K562 (cell line): ENCODE measurements at regions not wholly inside any gene's neighbourhood (a gene's known extent, or its start where the extent isn't known, plus 50 kb on each side); places are given as distances from the start of the nearest gene placed in this dataset.

Experiments
- ATAC-seq: fragments of 200-7000 bp; cut with Tn5 transposase; 3 replicates; pipeline ENCODE4 v1.9.1; 2020; ENCODE audit warnings: moderate library complexity
- BruUV-seq: library from RNA; stranded (reverse); fragments of 400-500 nt; replicated peaks from 2 replicates; lab custom pipeline; 2021; lab: Mats Ljungman, UMichigan
- CTCF ChIA-PET: fragments of 300-600 bp; formaldehyde crosslinking; extraction: SDS; loops from one replicate; lab custom pipeline; 2021; ENCODE audit warnings: low intra/inter-chr PET ratio; lab: Yijun Ruan, JAX
- POLR2A ChIA-PET: fragments of 300-600, 350-650 bp; sonication (Branson Sonifier 250); formaldehyde crosslinking; extraction: SDS; loops from one replicate; lab custom pipeline; 2021; ENCODE audit warnings: antibody characterized with exemption, inconsistent platforms; lab: Yijun Ruan, JAX
- DNase-seq, 4 experiments: peaks; one replicate each; pipeline versions ENCODE4 v3.0.0 to v3.0.0-alpha.2; 2011 to 2018; ENCODE audit warnings: low spot score in 3 of 4, mixed read lengths in 3 of 4; ENCODE audit errors: extremely low read depth in 1 of 4
- FAIRE-seq: peaks from 2 replicates; lab custom pipeline; 2011; peaks lifted over from hg19 to GRCh38; lab: Jason Lieb, UNC
- H2AFZ ChIP-seq: 2 replicates; pipeline ENCODE4 v1.6.0; 2011; ENCODE audit warnings: low read depth, low read length, control low read depth, inconsistent platforms
- H3K27ac ChIP-seq: fragments of 200-600 bp; 3 replicates; pipeline ENCODE4 v1.8.0; 2011; ENCODE audit warnings: low read depth, mild to moderate bottlenecking, control low read depth, inconsistent platforms, low read length, moderate library complexity, mixed read lengths; ENCODE audit errors: extremely low read depth
- H3K27me3 ChIP-seq, 2 experiments: fragments of 300-600 bp in 1 of 2; 2 replicates in 1 of 2; 3 replicates in 1 of 2; pipeline versions ENCODE4 v1.6.0 to v1.8.0; 2011; ENCODE audit warnings: inconsistent platforms in 2 of 2, low read length in 2 of 2, mild to moderate bottlenecking in 1 of 2, mixed read lengths in 1 of 2, moderate library complexity in 1 of 2; ENCODE audit not compliant: control insufficient read depth in 2 of 2, insufficient read depth in 2 of 2
- H3K36me3 ChIP-seq: fragments of 300-600 bp; 3 replicates; pipeline ENCODE4 v1.8.0; 2011; ENCODE audit warnings: mild to moderate bottlenecking, low read length, inconsistent platforms; ENCODE audit not compliant: control insufficient read depth, insufficient read depth
- H3K4me1 ChIP-seq, 2 experiments: fragments of 200-600 bp in 1 of 2; replicated peaks in 1 of 2; 2 replicates in 1 of 2; 3 replicates in 1 of 2; pipeline versions ENCODE4 v1.5.1 to v1.8.0; 2011; ENCODE audit warnings: inconsistent platforms in 2 of 2, low read length in 2 of 2, mild to moderate bottlenecking in 1 of 2, mixed read lengths in 1 of 2, moderate library complexity in 1 of 2; ENCODE audit not compliant: control insufficient read depth in 2 of 2, insufficient read depth in 2 of 2
- H3K4me2 ChIP-seq: 2 replicates; pipeline ENCODE4 v1.6.1; 2011; ENCODE audit warnings: low read length, control low read depth, inconsistent platforms, mixed read lengths; ENCODE audit not compliant: insufficient read depth
- H3K4me3 ChIP-seq: fragments of 200-600 bp; sonication (generic), shearing (Covaris generic); 2 replicates; pipeline ENCODE4 v1.5.1; 2016; ENCODE audit warnings: control low read depth, inconsistent platforms
- H3K79me2 ChIP-seq: fragments of 200-600 bp; 3 replicates; pipeline ENCODE4 v1.8.0; 2011; ENCODE audit warnings: low read length, inconsistent platforms; ENCODE audit not compliant: control insufficient read depth, insufficient read depth
- H3K9ac ChIP-seq, 2 experiments: 2 replicates each; pipeline versions ENCODE4 v1.6.0 to v1.6.1; 2011; ENCODE audit warnings: low read depth in 2 of 2, low read length in 2 of 2, control low read depth in 1 of 2, inconsistent platforms in 1 of 2, mild to moderate bottlenecking in 1 of 2, mixed read lengths in 1 of 2; ENCODE audit not compliant: insufficient read depth in 1 of 2
- H3K9me1 ChIP-seq: one replicate; pipeline ENCODE4 v1.6.0; 2011; ENCODE audit warnings: inconsistent platforms, mild to moderate bottlenecking, low read length, moderate library complexity; ENCODE audit not compliant: control insufficient read depth, insufficient read depth
- H3K9me3 ChIP-seq: replicated peaks from 2 replicates; pipeline ENCODE4 v1.5.1; 2011; ENCODE audit warnings: low read depth, low read length, inconsistent platforms; ENCODE audit not compliant: control insufficient read depth, insufficient read depth
- H4K20me1 ChIP-seq: replicated peaks from 2 replicates; pipeline ENCODE4 v1.6.1; 2011; ENCODE audit warnings: low read length, inconsistent platforms, mixed read lengths; ENCODE audit not compliant: control insufficient read depth, insufficient read depth
- DACH1 ChIP-seq: fragments of 450-650 bp; IDR thresholded peaks from 2 replicates; pipeline ENCODE4 v1.6.1; 2018; ENCODE audit not compliant: partially characterized antibody
- HMG20A ChIP-seq: fragments of 450-650 bp; formaldehyde crosslinking; conservative IDR thresholded peaks from 2 replicates; pipeline ENCODE4 v1.4.0; 2020; ENCODE audit warnings: mild to moderate bottlenecking, mixed read lengths
- KDM5B ChIP-seq: fragments of 200-600 bp; sonication (generic); IDR thresholded peaks from 2 replicates; pipeline ENCODE4 v1.6.1; 2012; ENCODE audit warnings: low read depth, mild to moderate bottlenecking, moderate library complexity, low read length, control low read depth, inconsistent platforms; ENCODE audit not compliant: insufficient replicate concordance
- MEF2D ChIP-seq: conservative IDR thresholded peaks from 2 replicates; pipeline ENCODE4 v1.6.1; 2016; ENCODE audit warnings: low read depth, missing genetic modification characterization, missing compliant biosample characterization
- NFRKB ChIP-seq: fragments of 450-650 bp; IDR thresholded peaks from 2 replicates; pipeline ENCODE4 v1.6.1; 2016; ENCODE audit warnings: low read depth
- POU5F1 ChIP-seq: fragments of 150-350 bp; IDR thresholded peaks from 2 replicates; pipeline ENCODE4 v1.6.1; 2014; ENCODE audit warnings: borderline replicate concordance, low read length, low read depth, mild to moderate bottlenecking; ENCODE audit not compliant: partially characterized antibody
- PRPF4 ChIP-seq: fragments of 200-400 bp; formaldehyde crosslinking; IDR thresholded peaks from one replicate; pipeline ENCODE4 v1.6.1; 2017; ENCODE audit warnings: low read length, low read depth, mild to moderate bottlenecking; ENCODE audit not compliant: insufficient read depth, poor library complexity, severe bottlenecking
- ZNF77 ChIP-seq: fragments of 250-450 bp; sonication (Bioruptor Pico); IDR thresholded peaks from 2 replicates; pipeline ENCODE4 v1.5.0; 2020
- WGBS: fragments of 100-300 bp; shearing (Covaris generic); methylation state at CpG from one replicate; pipeline ENCODE4 v1.1.6; 2016; ENCODE audit warnings: low coverage, mixed read lengths; ENCODE audit not compliant: insufficient coverage; ENCODE audit errors: missing lambda C conversion rate; 5-methylcytosine and 5-hydroxymethylcytosine counted together
- in situ Hi-C: fragments of 300-500 bp; cut with MboI; formaldehyde crosslinking; loops from 4 replicates; pipeline ENCODE4 v1.15.0; 2018; ENCODE audit warnings: inconsistent platforms, mixed read lengths
- intact Hi-C: fragments of 100-400 bp; cut with micrococcal nuclease; formaldehyde crosslinking; loops from 2 replicates; pipeline ENCODE4 v1.14.2; 2022
- TF ChIP-seq, protein P1 (sequence below), 3 experiments: fragments of 200-800 bp in 1 of 3; fragments of 250-450 bp in 1 of 3; fragments of 450-650 bp in 1 of 3; sonication (Bioruptor Pico) in 1 of 3; sonication (Bioruptor generic) in 1 of 3; formaldehyde crosslinking in 1 of 3; IDR thresholded peaks; 2 replicates each; pipeline versions ENCODE4 v1.6.1 to v1.8.0; 2016 to 2022; ENCODE audit warnings: mild to moderate bottlenecking in 2 of 3, missing genetic modification characterization in 2 of 3, missing compliant biosample characterization in 1 of 3, moderate library complexity in 1 of 3

DNA sequence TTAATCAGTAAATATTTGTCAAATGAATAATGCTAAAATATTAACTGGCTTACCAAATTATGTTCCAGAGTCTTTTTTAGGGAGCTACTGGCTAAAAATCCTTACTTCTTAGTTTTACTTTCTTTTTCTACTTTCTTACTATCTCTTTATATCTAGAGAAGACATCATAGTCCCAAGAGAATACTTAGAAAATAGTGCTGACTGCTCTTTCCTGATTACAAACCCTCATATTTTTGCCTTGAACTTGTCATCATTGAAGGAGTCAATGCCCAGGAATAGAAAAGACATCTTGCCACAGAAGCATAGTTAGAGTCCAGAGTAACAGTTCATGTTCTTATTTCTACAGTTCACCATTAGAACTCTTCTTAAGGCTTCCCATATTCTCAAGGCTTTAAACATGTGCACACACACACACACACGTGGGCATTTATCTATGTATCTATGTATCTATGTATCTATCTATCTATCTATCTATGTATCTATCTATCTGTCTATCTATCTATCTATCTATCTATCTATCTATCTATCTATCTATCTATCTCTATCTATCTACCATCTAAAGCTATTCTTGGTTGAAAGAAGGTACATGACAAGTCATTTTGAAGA is 654.3 kb downstream of the ANXA1 start:
- intact Hi-C loops = no loop called here
- ChIA-PET CTCF (no interaction called here), POLR2A (no interaction called here)
- Histone ChIP-seq H3K9me1 (no peaks in the 10 kb centered on the region), H4K20me1 (no peaks in the 10 kb centered on the region), H3K27ac (no peak overlapping the region), H3K4me2 (no peak overlapping the region), H3K27me3 (no peaks in the 10 kb centered on the region), H3K79me2 (no peaks in the 10 kb centered on the region), H3K9me3 (no peaks in the 10 kb centered on the region), H3K4me1 (no peaks in the 10 kb centered on the region), H3K4me3 (no peak overlapping the region), H2AFZ (no peak overlapping the region), H3K36me3 (no peaks in the 10 kb centered on the region), H3K9ac (no peak overlapping the region)
- no peak for FAIRE-seq
- DNase-seq = no peak
- BruUV-seq = no TSS peak
- TF ChIP-seq HMG20A = no peak
- TF ChIP-seq DACH1 = peak; percentile 90
- in situ Hi-C loops = no loop called here
- 0% methylated on average over 1 of the region's 1 CpG for WGBS
- no peak for ATAC-seq

- intact Hi-C loops (no loop called here), in situ Hi-C loops (no loop called here)
- WGBS = 19% methylated on average over 2 of the region's 2 CpGs
- ChIA-PET CTCF (no interaction called here), POLR2A (no interaction called here)
- Histone ChIP-seq H3K9me1 (no peaks in the 10 kb centered on the region), H3K27me3 (no peaks in the 10 kb centered on the region), H3K4me3 (no peak overlapping the region), H3K9ac (no peak overlapping the region), H3K9me3 (no peaks in the 10 kb centered on the region), H3K36me3 (no peaks in the 10 kb centered on the region), H3K4me1 (no peaks in the 10 kb centered on the region), H3K79me2 (no peaks in the 10 kb centered on the region), H2AFZ (no peak overlapping the region), H3K27ac (no peak overlapping the region), H3K4me2 (no peak overlapping the region), H4K20me1 (no peaks in the 10 kb centered on the region)
- TF ChIP-seq NFRKB (no peak), PRPF4 (no peak), ZNF77 (CRISPR knock-in tag) (no peak), KDM5B (no peak), POU5F1 (no peak), MEF2D (no peak)
- TF ChIP-seq, protein P1, sequence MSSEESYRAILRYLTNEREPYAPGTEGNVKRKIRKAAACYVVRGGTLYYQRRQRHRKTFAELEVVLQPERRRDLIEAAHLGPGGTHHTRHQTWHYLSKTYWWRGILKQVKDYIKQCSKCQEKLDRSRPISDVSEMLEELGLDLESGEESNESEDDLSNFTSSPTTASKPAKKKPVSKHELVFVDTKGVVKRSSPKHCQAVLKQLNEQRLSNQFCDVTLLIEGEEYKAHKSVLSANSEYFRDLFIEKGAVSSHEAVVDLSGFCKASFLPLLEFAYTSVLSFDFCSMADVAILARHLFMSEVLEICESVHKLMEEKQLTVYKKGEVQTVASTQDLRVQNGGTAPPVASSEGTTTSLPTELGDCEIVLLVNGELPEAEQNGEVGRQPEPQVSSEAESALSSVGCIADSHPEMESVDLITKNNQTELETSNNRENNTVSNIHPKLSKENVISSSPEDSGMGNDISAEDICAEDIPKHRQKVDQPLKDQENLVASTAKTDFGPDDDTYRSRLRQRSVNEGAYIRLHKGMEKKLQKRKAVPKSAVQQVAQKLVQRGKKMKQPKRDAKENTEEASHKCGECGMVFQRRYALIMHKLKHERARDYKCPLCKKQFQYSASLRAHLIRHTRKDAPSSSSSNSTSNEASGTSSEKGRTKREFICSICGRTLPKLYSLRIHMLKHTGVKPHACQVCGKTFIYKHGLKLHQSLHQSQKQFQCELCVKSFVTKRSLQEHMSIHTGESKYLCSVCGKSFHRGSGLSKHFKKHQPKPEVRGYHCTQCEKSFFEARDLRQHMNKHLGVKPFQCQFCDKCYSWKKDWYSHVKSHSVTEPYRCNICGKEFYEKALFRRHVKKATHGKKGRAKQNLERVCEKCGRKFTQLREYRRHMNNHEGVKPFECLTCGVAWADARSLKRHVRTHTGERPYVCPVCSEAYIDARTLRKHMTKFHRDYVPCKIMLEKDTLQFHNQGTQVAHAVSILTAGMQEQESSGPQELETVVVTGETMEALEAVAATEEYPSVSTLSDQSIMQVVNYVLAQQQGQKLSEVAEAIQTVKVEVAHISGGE (CRISPR knock-in tag; IDR thresholded peaks at IDR 0.05) = no peak
- FAIRE-seq = no peak
- BruUV-seq = no TSS peak
- no peak for ATAC-seq
- no peak for DNase-seq
Observed at GRCh38 chr9:73806876-73807275, 655.2 kb downstream of the ANXA1 start.
